ENCODE measurements at regions not wholly inside any gene's neighbourhood (a gene's known extent, or its start where the extent isn't known, plus 50 kb on each side); places are given as distances from the start of the nearest gene placed in this dataset.

GRCh38 chr4:54545663-54546424 lies 111.9 kb upstream of the KIT start:
- intact Hi-C loops (cut with DNase I): no loop called here
- H3K36me3 ChIP-seq: no peaks in the 10 kb centered on the region
- no peaks in the 10 kb centered on the region for H3K9me3 ChIP-seq
- no peaks in the 10 kb centered on the region for H3K4me1 ChIP-seq
- no peak overlapping the region for H3K4me3 ChIP-seq
- DNase-seq (ENCODE audit: low spot score in 2 of 2): no peak
- TF ChIP-seq CTCF (IDR thresholded peaks at IDR 0.05): no peak
- H3K27me3 ChIP-seq: no peaks in the 10 kb centered on the region
- no peak overlapping the region for H3K27ac ChIP-seq

- DNase-seq (ENCODE audit: low spot score in 2 of 2): no peak
- intact Hi-C loops (cut with DNase I): no loop called here
- Histone ChIP-seq H3K4me1 (no peaks in the 10 kb centered on the region), H3K27ac (no peak overlapping the region), H3K27me3 (no peaks in the 10 kb centered on the region), H3K9me3 (no peaks in the 10 kb centered on the region), H3K4me3 (no peak overlapping the region), H3K36me3 (no peaks in the 10 kb centered on the region)
- TF ChIP-seq CTCF (IDR thresholded peaks at IDR 0.05): no peak
Measured at GRCh38 chr4:54547299-54548097, 110.3 kb upstream of the KIT start.

- Histone ChIP-seq H3K27ac (no peak overlapping the region), H3K36me3 (no peaks in the 10 kb centered on the region), H3K4me1 (no peaks in the 10 kb centered on the region), H3K4me3 (no peak overlapping the region), H3K9me3 (no peaks in the 10 kb centered on the region), H3K27me3 (no peaks in the 10 kb centered on the region)
- DNase-seq (ENCODE audit: low spot score in 2 of 2): no peak
- no peak for TF ChIP-seq CTCF (IDR thresholded peaks at IDR 0.05)
- intact Hi-C loops (cut with DNase I): no loop called here
Measured at GRCh38 chr4:54548098-54548620, 109.6 kb upstream of the KIT start.

GRCh38 chr4:54548831-54549460 lies 108.8 kb upstream of the KIT start:
- H3K4me1 ChIP-seq: no peaks in the 10 kb centered on the region
- H3K36me3 ChIP-seq: no peaks in the 10 kb centered on the region
- H3K27ac ChIP-seq: no peak overlapping the region
- intact Hi-C loops (cut with DNase I): no loop called here
- no peak for TF ChIP-seq CTCF (IDR thresholded peaks at IDR 0.05)
- no peak overlapping the region for H3K4me3 ChIP-seq
- no peak for DNase-seq (ENCODE audit: low spot score in 2 of 2)
- H3K9me3 ChIP-seq: no peaks in the 10 kb centered on the region
- H3K27me3 ChIP-seq: no peaks in the 10 kb centered on the region

- no peaks in the 10 kb centered on the region for H3K27me3 ChIP-seq
- no peak for TF ChIP-seq CTCF (IDR thresholded peaks at IDR 0.05)
Measured at GRCh38 chr4:54550395-54551171, 107.2 kb upstream of the KIT start.

More at GRCh38 chr4:54550395-54551171, 107.2 kb upstream of the KIT start:
- no peak for DNase-seq (ENCODE audit: low spot score in 2 of 2)
- H3K4me1 ChIP-seq: no peaks in the 10 kb centered on the region
- H3K27ac ChIP-seq: no peak overlapping the region
- intact Hi-C loops (cut with DNase I): no loop called here
- no peak overlapping the region for H3K4me3 ChIP-seq
- H3K9me3 ChIP-seq: no peaks in the 10 kb centered on the region
- no peaks in the 10 kb centered on the region for H3K36me3 ChIP-seq
